Stimulated activated CD4-positive, alpha-beta T cell treated with anti-CD3 and anti-CD28 coated beads, Interleukin-2, amount 100 ng/mL, for 48 hours (primary cell): ENCODE measurements at regions not wholly inside any gene's neighbourhood (a gene's known extent, or its start where the extent isn't known, plus 50 kb on each side); places are given as distances from the start of the nearest gene placed in this dataset.

ENCODE experiments used
- DNase-seq, 2 donors: peaks; one replicate each; pipeline ENCODE4 v3.0.0-alpha.2; 2020

DNA sequence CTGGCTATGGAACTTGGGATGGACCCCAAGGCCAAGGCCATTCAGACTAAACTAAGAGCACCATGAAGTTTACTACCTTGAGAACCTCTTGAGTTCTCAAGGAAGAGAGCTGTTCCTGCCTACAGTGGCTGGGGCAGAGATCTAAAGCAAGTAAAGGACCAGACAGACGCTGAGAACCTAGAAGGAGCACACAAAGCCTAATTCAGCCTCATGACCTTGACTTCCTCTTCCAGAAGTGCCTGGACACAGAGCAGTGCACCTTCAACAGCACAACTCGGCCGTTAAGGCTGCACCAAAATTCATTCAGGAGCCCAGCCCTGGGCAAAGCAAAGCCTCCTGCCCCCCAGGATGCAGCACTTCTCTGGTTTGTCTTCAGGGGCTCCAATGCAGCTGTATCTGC lies 82.9 kb upstream of the AKIP1 start:
- no peak for DNase-seq

DNA sequence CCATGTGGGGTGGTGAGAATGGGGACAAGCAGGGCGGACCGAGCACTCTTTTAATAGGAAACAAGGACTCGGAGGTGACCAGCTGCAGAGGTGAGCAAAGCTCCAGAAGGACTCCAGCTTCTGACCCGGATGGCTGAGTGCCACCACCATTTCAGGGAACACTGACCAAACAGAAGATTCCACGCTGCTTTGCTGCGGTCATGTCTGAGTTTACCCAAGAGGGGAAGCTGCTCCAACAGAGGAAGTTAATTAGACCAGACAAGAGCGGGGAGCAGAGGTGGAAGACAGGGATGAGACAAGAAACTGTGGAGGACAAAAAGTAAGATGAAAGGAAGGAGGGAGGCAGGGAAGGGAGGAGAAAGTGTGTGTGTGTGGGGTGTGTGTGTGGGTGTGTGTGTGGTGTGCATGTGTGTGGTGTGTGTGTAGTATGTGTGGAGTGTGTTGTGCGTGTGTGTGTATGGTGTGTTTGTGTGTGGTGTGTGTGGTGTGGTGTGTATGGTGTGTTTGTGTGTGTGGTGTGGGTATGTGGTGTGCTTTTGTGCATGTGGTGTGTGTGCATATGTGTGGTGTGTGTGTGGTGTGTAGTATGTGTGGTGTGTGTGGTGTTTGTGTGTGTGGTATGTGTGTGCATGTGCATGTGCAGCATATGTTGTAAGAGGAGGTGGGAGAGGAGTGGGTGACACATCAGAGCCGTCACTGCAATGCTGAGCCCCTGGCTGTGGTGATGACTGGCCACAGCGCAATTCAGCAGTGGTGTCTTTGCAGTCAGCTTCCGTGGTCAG lies 82.2 kb upstream of the AKIP1 start:
- no peak for DNase-seq

DNA sequence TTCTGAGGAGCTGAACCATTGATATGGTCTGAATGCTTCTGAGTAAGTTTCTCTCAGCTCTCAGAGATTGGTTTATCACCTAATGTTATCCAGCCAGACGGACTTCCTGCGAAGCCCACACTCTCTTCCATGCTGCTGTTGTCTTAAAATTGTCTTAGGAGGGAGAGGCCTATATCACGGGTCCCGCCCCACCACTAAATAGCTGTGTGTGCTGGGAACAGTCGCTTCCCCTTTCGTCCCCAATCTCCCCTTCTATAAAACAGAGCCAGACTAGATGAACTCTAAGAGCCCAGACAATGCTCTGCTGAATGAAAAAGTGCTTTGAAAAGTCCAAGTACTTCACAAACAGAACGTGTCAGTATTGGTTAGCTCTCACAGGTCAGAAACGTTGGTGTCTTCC lies 81.4 kb upstream of the AKIP1 start:
- no peak for DNase-seq

DNA sequence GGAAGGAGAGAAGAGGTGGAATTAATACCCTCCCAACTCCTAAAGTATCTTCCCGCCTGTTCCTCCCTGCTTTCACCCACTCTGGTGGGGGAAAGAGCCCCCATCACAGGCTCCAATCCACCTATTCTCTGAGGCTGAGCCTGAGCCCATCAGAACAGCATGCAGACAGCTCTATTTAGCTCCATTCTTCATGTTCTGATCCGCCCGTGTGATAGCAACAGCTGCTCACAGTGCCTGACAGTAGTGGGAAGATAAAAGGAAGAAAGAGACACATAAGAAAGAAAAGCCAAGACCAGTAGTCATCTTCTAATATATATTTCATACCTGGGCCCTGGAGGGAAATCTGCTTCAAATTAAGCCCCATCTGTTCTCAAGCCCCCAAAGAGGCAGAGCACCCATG lies 80.3 kb upstream of the AKIP1 start:
- DNase-seq: no peak

DNA sequence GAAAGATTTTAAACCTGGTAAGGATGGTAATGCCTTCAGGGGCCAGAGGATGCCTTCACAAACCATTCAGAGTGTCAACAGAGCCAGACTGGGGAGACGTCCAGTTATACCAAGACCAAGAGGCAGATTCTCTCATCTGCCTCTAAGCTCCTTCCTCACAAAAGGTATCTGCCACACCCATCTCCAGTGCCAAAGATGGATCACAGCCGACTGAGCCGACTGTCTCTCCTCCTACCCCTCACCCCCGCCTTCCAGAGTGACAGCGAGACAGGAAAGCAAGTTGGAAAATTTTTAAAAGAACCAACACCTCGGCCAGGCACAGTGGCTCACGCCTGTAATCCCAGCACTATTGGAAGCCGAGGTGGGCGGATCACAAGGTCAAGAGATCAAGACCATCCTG lies 79.1 kb upstream of the AKIP1 start:
- DNase-seq: no peak

DNA sequence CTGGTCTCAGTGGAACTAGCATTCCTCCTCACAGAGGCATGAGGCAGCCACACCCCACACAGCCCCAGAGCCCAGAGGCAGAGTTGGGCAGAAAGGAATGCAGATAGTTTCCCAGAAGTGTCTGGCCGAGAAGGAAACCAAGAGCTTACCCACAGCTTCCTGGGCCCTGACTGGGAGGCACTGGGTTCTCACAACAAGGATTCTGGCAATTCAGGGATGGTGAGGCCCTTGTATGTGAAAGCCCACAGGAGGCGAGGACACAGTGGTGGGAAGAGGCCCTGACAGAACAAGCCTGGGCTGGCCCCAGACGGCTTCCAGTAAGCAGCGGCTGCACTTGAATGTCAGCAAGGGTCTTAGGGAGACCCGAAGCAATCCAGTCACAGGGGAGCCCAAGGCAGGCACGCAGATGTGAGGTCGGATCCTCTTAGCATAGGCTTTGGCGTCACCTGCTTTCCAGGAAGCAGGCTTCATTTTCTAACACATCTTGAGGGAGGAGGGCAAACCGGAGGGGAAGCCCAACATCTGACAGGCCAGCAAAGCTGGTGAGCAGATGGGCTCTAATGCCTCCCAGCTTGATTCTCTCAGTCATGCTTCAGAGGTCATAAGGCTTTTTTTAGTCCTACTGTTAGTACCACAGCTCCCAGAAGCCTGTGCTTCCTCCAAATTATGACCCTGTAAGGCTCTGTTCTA lies 78.3 kb upstream of the AKIP1 start:
- no peak for DNase-seq

DNA sequence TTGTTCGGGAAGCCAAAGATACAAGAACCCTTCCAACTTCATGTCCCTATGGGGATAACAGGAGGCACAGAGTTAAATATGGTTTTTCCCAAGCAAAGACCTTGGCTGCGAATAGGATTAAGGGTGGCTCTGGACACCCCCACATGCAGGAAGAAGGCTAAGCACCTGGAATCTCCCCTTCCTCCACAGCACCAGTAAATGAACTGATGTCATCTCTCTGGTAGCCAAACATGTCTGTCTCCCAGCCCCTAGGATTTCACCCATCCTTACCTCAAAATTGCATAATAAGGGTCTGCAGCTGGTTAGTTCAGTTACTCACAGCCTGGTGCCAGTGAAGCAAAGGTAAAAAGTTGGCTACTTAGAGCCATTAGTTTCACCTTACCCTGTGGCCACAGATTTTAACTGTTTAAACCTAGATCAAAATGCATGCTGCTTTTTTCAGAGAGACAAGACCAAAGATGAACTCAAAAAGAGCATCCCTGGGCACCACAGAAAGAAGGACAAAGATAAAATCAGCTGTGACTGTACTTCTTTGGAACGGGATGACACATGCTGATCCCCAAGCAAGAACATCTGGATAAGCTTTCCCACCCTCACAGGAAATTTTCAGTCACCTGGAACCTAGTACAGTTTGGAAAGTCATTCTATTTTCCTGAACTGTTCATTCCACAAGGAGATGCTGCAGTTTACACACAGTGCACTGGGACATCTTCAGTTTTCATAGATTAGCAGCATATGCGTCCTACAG lies 77.2 kb upstream of the AKIP1 start:
- DNase-seq: no peak

DNA sequence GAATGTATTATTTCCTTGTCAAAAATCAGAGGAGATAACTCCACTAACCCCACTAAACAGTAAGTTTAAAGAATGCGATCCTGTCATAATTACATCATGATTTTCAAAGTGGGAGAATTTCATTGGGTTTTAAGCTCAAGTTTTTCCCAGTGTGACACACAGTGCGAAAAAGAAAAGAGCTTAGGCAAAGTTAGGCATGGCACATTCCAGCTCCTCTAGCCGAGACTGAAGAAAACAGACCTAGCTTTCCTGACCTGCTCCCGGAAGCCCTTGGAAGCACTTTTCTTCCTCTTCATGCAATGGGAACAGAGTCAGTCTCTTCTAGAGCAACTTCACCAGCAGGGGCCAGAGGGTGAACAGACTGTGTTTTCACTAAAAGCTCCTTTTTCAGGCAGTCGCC lies 76.6 kb upstream of the AKIP1 start:
- DNase-seq: no peak

DNA sequence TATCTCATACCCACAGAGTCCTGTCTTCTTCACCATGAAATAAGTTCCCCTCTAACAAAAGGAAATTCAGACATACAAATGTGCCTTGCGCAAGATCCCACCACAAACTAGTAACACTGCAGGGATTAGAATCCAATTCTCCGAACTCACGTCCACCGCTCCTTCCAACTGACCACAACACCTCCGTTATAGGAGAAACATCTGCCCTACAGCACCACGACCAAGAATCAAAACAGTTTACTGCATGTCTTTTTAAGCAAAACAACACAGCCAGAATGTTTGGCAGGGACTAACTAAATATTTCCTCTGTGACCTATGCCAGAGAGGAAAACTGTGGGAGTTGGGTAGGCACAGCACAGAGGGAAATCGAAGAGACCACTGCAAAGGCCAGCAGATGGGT lies 72.7 kb upstream of the AKIP1 start:
- DNase-seq: no peak

DNA sequence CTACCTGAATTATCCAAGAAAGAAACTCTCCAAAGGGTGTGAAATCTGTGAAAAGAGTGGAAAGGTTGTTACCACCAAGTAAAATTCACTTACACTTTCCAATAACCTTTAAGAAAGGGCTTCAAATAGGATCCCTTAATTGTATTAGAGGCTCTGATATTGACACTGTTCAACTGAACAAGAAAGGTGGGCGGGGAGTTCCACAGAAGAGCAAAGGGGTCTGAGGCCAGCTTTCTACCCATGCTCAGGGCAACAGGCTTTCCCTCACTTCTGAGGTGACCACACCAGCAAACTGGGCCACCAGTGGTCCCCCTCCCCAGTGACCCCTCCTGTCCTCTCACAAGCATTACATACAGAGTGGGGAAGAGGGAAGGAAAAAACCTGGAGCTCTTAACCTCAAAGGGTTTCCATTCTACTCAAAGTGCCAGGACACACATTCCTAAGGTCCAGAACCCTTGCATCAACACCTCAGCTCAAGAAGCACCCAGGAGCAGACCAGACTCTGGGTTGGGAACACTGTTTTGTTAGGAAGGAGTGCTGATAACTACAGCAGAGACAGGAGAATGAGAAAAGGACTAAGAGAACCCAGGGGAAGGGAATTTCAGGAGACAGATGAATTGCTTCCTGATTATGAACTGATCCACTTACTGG lies 71.6 kb upstream of the AKIP1 start:
- DNase-seq: no peak

DNA sequence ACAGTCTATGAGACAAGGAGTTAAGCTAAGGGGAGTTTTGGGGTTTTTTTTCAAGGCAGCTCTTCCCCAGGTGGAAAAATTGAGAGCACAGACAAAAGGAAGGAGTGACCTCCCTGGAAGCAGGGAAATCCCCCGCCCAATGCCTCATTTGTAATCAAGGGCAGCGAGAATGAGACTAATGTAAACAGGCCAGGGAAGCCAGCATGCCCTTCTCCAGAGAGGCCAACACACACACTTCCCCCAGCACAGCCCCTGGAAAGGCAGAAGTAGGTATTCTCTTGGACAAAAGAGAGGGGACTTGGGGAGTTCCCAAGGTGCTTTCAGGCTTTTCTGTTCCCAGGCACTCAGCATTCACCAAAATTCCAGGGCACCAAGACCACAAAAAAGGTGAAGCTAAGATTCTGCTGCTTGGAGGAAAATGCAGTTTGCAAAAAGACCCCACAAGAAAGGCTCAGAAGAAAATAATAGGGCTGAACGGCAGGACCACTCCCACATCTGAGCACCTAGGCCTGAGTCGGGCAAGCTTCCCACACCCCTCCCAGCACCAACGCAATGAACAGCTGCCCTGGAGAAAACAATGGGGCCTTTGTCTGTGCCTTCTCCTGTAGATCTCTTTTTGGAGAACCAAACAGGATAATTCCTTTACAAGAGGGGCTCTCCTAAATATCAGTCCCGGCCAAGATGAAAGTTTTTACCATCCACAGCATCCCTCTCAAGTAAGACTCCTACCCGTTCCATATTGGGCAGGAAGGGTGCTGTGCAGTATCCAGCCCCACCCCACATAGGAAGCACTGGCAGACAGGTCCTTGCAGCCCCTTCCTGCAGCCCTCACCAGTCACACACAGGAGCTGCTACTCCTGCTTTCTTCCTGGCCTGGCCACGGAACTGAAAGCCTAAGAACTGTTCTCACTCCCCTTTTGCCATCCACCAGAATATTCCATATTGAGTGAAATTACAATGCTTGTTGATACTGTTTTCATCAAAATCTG lies 70.7 kb upstream of the AKIP1 start:
- DNase-seq: peak in 1 of 2 donors; percentile 25

DNA sequence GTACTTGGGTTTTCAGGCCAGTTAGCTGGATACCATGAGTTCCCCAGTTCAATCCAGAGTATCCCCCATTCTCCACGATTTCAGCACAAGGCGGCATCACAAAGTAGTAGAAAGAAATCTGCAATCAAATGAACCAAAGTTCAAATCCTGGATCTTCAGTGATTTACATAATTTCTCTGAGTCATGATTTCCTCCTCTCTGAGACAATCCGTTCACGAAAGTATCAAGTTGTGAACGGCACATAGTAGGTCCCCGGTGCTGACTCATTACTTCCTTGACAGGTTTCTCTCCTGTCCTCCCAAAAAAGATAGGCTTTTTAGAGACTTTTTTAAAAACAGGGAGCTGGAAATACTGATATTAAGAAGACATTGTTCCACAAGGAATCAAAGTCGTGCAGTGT lies 69.1 kb upstream of the AKIP1 start:
- DNase-seq: no peak

DNA sequence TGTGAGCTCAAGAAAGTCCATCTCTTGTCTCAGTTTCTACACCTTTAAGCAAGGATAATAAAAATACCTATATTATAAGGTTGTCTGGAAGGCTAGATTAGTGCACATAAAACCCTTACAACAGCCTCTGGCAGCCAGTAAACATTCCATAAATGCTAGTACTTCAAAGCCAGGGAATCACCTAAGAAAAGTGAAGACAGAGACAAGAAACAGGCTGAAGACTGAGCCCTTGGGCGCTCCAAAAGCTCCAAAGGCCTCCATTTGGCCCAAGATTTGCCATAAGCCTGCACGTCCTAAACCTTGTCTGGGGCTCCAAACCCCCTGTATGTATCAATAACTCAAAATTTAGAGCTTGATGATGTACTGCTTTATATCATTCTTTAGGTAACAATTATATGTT lies 52.2 kb upstream of the AKIP1 start:
- no peak for DNase-seq
